ENCODE measurements at regions not wholly inside any gene's neighbourhood (a gene's known extent, or its start where the extent isn't known, plus 50 kb on each side); places are given as distances from the start of the nearest gene placed in this dataset.
A peak's percentile ranks its signal among the peaks of the same experiment; 100 is the strongest.

DNA sequence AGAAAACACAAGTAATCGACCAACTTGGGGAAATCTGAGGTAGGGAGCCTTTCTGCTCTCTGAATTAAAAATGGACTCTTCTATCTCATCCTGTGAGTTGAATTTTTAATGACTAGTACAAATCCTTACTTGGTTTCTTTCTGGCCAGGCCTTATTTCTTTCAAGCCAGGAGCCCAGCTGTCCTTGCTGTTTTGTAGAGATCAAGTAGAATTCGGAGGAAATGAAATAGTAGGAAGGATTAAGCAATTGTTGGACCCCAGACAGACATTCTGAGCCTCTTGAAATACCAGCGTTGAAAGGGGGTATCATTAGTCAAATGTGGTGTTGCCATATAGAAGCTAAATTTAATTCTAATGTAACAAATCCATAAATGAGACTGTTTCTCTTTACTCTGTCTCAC, 53.7 kb upstream of the SMIM15 start:
- no peak for DNase-seq (ENCODE audit: low read depth, low spot score)
- no peak overlapping the region for H3K4me3 ChIP-seq (ENCODE audit: low read depth, low read length)
- TF ChIP-seq CTCF (IDR thresholded peaks at IDR 0.05; ENCODE audit: low read depth, low read length): no peak
- in situ Hi-C loops (cut with HindIII; ENCODE audit: low sequenced_read_pairs): no loop called here

GRCh38 chr5:61216741-61217140, 54.5 kb upstream of the SMIM15 start:
- no peak overlapping the region for H3K4me3 ChIP-seq (ENCODE audit: low read depth, low read length)
- in situ Hi-C loops (cut with HindIII; ENCODE audit: low sequenced_read_pairs): no loop called here
- no peak for DNase-seq (ENCODE audit: low read depth, low spot score)
- TF ChIP-seq CTCF (IDR thresholded peaks at IDR 0.05; ENCODE audit: low read depth, low read length): no peak

DNA sequence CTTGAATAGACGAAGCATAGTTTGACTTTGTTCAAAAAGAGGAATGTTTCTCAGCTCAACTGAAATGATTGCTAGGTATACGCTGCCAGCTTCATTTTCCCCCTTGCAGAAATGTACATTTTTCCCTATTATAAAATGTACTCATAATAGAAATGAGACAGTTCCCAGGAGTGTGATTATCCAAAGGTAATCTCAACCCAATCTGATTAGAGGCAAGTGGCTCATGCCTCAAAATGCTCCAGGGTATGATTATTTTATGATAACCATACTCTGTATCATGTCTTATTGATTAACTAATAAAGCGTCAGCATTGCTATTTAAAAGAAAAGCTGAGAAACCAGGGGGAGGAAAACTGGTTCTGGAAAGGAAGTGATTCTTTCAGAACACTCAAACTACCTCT, 54.9 kb upstream of the SMIM15 start:
- DNase-seq (ENCODE audit: low read depth, low spot score): no peak
- no peak for TF ChIP-seq CTCF (IDR thresholded peaks at IDR 0.05; ENCODE audit: low read depth, low read length)
- in situ Hi-C loops (cut with HindIII; ENCODE audit: low sequenced_read_pairs): no loop called here
- H3K4me3 ChIP-seq (ENCODE audit: low read depth, low read length): no peak overlapping the region

DNA sequence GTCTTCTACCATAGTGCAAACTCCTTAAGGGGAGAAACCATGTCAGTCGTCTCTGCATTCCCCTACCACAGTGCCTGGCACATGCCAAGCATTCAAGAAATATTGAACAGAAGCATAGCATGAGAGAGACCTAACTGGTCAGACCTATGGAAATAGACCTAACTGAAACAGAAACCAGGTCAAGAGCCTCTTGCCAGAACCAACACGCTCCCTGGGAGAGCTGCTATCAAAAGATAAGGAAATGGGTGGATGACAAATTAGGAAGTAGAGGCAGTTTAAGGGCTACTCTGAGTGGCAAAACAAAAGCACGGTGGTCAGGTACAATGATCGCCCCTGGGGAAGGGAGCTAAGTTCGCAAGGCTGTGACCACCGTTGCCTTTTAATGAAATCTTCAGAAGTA, 66.0 kb upstream of the SMIM15 start:
- in situ Hi-C loops (cut with HindIII; ENCODE audit: low sequenced_read_pairs): no loop called here
- no peak for TF ChIP-seq CTCF (IDR thresholded peaks at IDR 0.05; ENCODE audit: low read depth, low read length)
- H3K4me3 ChIP-seq (ENCODE audit: low read depth, low read length): no peak overlapping the region
- DNase-seq (ENCODE audit: low read depth, low spot score): no peak

- H3K4me3 ChIP-seq (ENCODE audit: low read depth, low read length): no peak overlapping the region
- DNase-seq (ENCODE audit: low read depth, low spot score): peak; percentile 68
- no peak for TF ChIP-seq CTCF (IDR thresholded peaks at IDR 0.05; ENCODE audit: low read depth, low read length)
- in situ Hi-C loops (cut with HindIII; ENCODE audit: low sequenced_read_pairs): no loop called here
Measured at GRCh38 chr5:61228691-61229280, 66.5 kb upstream of the SMIM15 start.

DNA sequence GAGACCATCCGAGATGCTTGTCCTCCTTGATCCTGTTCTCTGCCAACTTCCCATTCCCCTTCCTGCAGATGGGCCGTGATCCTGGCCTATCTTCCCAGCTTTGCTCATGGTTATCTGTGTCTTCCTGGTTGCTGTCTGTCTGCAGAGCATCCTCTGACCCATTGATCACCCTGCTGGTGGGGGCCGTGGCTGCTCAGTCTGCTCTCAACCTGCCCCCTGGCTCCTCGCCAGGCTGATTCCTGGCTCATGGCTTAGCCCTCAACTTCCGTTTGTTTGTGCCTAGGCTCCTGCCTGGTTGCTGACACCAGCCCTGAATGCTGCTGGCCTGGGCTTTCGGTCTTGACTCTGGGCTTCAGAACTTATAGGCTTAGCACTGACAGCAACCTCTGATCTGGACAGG, 67.1 kb upstream of the SMIM15 start:
- no peak overlapping the region for H3K4me3 ChIP-seq (ENCODE audit: low read depth, low read length)
- no peak for DNase-seq (ENCODE audit: low read depth, low spot score)
- in situ Hi-C loops (cut with HindIII; ENCODE audit: low sequenced_read_pairs): no loop called here
- TF ChIP-seq CTCF (IDR thresholded peaks at IDR 0.05; ENCODE audit: low read depth, low read length): no peak

DNA sequence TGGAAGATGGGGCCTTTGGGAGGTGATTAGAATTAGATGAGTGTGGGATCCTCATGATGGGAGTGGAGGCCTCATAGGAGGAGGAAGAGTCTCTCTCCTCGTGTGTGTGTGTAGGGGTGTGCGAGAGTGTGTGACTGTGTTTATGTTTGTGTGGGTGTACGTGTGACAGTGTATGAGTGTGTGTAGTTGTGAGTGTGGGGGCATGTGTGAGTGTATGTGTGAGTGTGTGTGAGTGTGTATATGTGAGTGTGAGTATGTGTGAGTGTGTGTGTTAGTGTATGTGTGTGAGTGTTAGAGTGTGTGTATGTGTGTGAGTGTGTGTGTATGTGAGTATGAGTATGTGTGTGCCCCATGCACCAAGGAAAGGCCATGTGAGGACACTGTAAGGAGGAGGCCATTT, 68.2 kb upstream of the SMIM15 start:
- TF ChIP-seq CTCF (IDR thresholded peaks at IDR 0.05; ENCODE audit: low read depth, low read length): no peak
- in situ Hi-C loops (cut with HindIII; ENCODE audit: low sequenced_read_pairs): no loop called here
- H3K4me3 ChIP-seq (ENCODE audit: low read depth, low read length): no peak overlapping the region
- DNase-seq (ENCODE audit: low read depth, low spot score): no peak
